Loucy (cell line): ENCODE measurements at regions not wholly inside any gene's neighbourhood (a gene's known extent, or its start where the extent isn't known, plus 50 kb on each side); places are given as distances from the start of the nearest gene placed in this dataset.

Source experiments
- H2AFZ ChIP-seq: fragments of 200-600 bp; sonication (generic); 2 replicates; pipeline ENCODE4 v1.6.0; 2016; ENCODE audit warnings: antibody characterized with exemption, mild to moderate bottlenecking, low read length, moderate library complexity
- H3F3A ChIP-seq: fragments of 200-600 bp; 2 replicates; pipeline ENCODE4 v1.6.0; 2016; ENCODE audit warnings: antibody characterized with exemption, low read depth, mild to moderate bottlenecking
- H3K27me3 ChIP-seq: fragments of 200-600 bp; sonication (generic); 2 replicates; pipeline ENCODE4 v1.6.1; 2014; ENCODE audit warnings: low read length, mild to moderate bottlenecking; ENCODE audit not compliant: insufficient read depth, poor library complexity, severe bottlenecking
- H3K36me3 ChIP-seq: fragments of 200-600 bp; sonication (generic); 2 replicates; pipeline ENCODE4 v1.6.1; 2016; ENCODE audit warnings: low read length; ENCODE audit not compliant: insufficient read depth
- H3K4me1 ChIP-seq: fragments of 200-600 bp; sonication (generic); 2 replicates; pipeline ENCODE4 v1.5.1; 2014; ENCODE audit warnings: low read length, mild to moderate bottlenecking; ENCODE audit not compliant: insufficient read depth, poor library complexity, severe bottlenecking
- H3K4me2 ChIP-seq: fragments of 200-600 bp; sonication (generic); 2 replicates; pipeline ENCODE4 v1.6.0; 2014; ENCODE audit warnings: antibody characterized with exemption, low read length, low read depth, mild to moderate bottlenecking; ENCODE audit not compliant: poor library complexity, severe bottlenecking
- H3K4me3 ChIP-seq: fragments of 200-600 bp; sonication (generic); 2 replicates; pipeline ENCODE4 v1.5.1; 2014; ENCODE audit warnings: low read length, mild to moderate bottlenecking, mixed read lengths; ENCODE audit not compliant: poor library complexity, severe bottlenecking
- H3K79me2 ChIP-seq: fragments of 200-600 bp; sonication (generic); 2 replicates; pipeline ENCODE4 v1.6.1; 2014; ENCODE audit warnings: low read length; ENCODE audit not compliant: insufficient read depth
- H3K9ac ChIP-seq: fragments of 200-600 bp; sonication (generic); 2 replicates; pipeline ENCODE4 v1.6.0; 2014; ENCODE audit warnings: mild to moderate bottlenecking, low read depth, low read length, moderate library complexity; ENCODE audit not compliant: poor library complexity, severe bottlenecking
- H3K9me2 ChIP-seq: fragments of 200-600 bp; sonication (generic); replicated peaks from 2 replicates; pipeline ENCODE4 v1.6.1; 2016; ENCODE audit warnings: low read depth, low read length, mixed read lengths
- H3K9me3 ChIP-seq: fragments of 200-600 bp; sonication (generic); 2 replicates; pipeline ENCODE4 v1.6.1; 2014; ENCODE audit warnings: mild to moderate bottlenecking, antibody characterized with exemption, low read length, low read depth; ENCODE audit not compliant: insufficient read depth
- H4K20me1 ChIP-seq: fragments of 200-600 bp; sonication (generic); 2 replicates; pipeline ENCODE4 v1.6.0; 2014; ENCODE audit warnings: antibody characterized with exemption, low read length, mild to moderate bottlenecking; ENCODE audit not compliant: insufficient read depth, poor library complexity, severe bottlenecking
- EZH2phosphoT487 ChIP-seq: fragments of 200-600 bp; IDR thresholded peaks from 2 replicates; pipeline ENCODE4 v1.6.1; 2018; ENCODE audit warnings: antibody characterized with exemption, mild to moderate bottlenecking, moderate library complexity, borderline replicate concordance
- TF ChIP-seq, protein P1 (sequence below): fragments of 200-600 bp; sonication (generic); conservative IDR thresholded peaks from 2 replicates; pipeline ENCODE4 v1.5.1; 2014; ENCODE audit warnings: mild to moderate bottlenecking, antibody characterized with exemption, low read length

- no peaks in the 10 kb centered on the region for H3K9me3 ChIP-seq
- H3K9ac ChIP-seq, result no peak overlapping the region
- no peaks in the 10 kb centered on the region for H3K9me2 ChIP-seq
- H3K79me2 ChIP-seq, result no peaks in the 10 kb centered on the region
- TF ChIP-seq EZH2phosphoT487, result no peak
- TF ChIP-seq, protein P1, sequence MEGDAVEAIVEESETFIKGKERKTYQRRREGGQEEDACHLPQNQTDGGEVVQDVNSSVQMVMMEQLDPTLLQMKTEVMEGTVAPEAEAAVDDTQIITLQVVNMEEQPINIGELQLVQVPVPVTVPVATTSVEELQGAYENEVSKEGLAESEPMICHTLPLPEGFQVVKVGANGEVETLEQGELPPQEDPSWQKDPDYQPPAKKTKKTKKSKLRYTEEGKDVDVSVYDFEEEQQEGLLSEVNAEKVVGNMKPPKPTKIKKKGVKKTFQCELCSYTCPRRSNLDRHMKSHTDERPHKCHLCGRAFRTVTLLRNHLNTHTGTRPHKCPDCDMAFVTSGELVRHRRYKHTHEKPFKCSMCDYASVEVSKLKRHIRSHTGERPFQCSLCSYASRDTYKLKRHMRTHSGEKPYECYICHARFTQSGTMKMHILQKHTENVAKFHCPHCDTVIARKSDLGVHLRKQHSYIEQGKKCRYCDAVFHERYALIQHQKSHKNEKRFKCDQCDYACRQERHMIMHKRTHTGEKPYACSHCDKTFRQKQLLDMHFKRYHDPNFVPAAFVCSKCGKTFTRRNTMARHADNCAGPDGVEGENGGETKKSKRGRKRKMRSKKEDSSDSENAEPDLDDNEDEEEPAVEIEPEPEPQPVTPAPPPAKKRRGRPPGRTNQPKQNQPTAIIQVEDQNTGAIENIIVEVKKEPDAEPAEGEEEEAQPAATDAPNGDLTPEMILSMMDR, result no peak
- H3K4me2 ChIP-seq, result no peak overlapping the region
- H3K4me3 ChIP-seq, result no peak overlapping the region
- no peaks in the 10 kb centered on the region for H4K20me1 ChIP-seq
- no peaks in the 10 kb centered on the region for H3K27me3 ChIP-seq
- H3K36me3 ChIP-seq, result no peaks in the 10 kb centered on the region
- H2AFZ ChIP-seq, result no peak overlapping the region
- H3K4me1 ChIP-seq, result peaks cover 70% of the 10 kb centered on the region
- no peaks in the 10 kb centered on the region for H3F3A ChIP-seq
Observed at GRCh38 chr1:24989082-24989481, 59.0 kb upstream of the RUNX3 start.

DNA sequence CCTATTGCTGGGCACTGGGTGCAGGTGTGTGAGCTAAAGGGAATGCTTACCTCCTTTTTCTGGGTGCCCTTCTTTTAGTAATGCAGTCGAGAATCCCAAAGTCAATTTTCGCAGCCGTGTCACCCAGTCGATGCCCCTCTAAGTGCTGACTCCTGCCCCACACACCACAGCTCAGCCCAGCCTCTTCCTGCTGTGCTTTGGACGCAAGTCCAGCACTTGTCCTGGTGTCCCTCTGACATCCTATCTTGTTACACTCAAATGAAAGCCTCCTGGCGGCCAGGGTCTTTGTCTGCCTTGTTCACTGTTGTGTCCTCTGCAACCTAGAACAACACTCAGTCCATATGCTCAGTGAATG lies 58.5 kb upstream of the RUNX3 start:
- H3K9me3 ChIP-seq, result no peaks in the 10 kb centered on the region
- H3K36me3 ChIP-seq, result no peaks in the 10 kb centered on the region
- no peak overlapping the region for H3K9ac ChIP-seq
- H3K27me3 ChIP-seq, result no peaks in the 10 kb centered on the region
- no peaks in the 10 kb centered on the region for H3K79me2 ChIP-seq
- H3K4me3 ChIP-seq, result no peak overlapping the region
- no peaks in the 10 kb centered on the region for H3K9me2 ChIP-seq
- H3F3A ChIP-seq, result no peaks in the 10 kb centered on the region
- H3K4me1 ChIP-seq, result peaks cover 65% of the 10 kb centered on the region
- H4K20me1 ChIP-seq, result no peaks in the 10 kb centered on the region
- no peak overlapping the region for H3K4me2 ChIP-seq
- no peak overlapping the region for H2AFZ ChIP-seq
- TF ChIP-seq, protein P1, result no peak
- TF ChIP-seq EZH2phosphoT487, result no peak

- H3F3A ChIP-seq, result no peaks in the 10 kb centered on the region
- no peaks in the 10 kb centered on the region for H4K20me1 ChIP-seq
- no peaks in the 10 kb centered on the region for H3K9me2 ChIP-seq
- H3K9me3 ChIP-seq, result no peaks in the 10 kb centered on the region
- H3K27me3 ChIP-seq, result no peaks in the 10 kb centered on the region
- no peaks in the 10 kb centered on the region for H3K36me3 ChIP-seq
- peaks cover 60% of the 10 kb centered on the region for H3K4me1 ChIP-seq
- H2AFZ ChIP-seq, result no peak overlapping the region
- no peak overlapping the region for H3K4me2 ChIP-seq
- no peaks in the 10 kb centered on the region for H3K79me2 ChIP-seq
- no peak overlapping the region for H3K4me3 ChIP-seq
- no peak overlapping the region for H3K9ac ChIP-seq
- TF ChIP-seq EZH2phosphoT487, result no peak
- TF ChIP-seq, protein P1, result no peak
Observed at GRCh38 chr1:24987875-24988557, 57.9 kb upstream of the RUNX3 start.
